PC-9 (cell line): ENCODE measurements at regions not wholly inside any gene's neighbourhood (a gene's known extent, or its start where the extent isn't known, plus 50 kb on each side); places are given as distances from the start of the nearest gene placed in this dataset.

Source experiments
- BruUV-seq: library from RNA; stranded (reverse); fragments of 400-500 nt; replicated peaks from 2 replicates; lab custom pipeline; 2021; lab: Mats Ljungman, UMichigan
- CTCF ChIA-PET: fragments of 300-600 bp; sonication (Branson Sonifier 250); formaldehyde crosslinking; loops from one replicate; lab custom pipeline; 2022; ENCODE audit warnings: antibody characterized with exemption; lab: Charles Lee
- POLR2A ChIA-PET: fragments of 300-600 bp; sonication (Branson Sonifier 250); formaldehyde crosslinking; loops from one replicate; lab custom pipeline; 2022; ENCODE audit warnings: antibody characterized with exemption; ENCODE audit not compliant: unreplicated experiment; lab: Charles Lee
- DNase-seq, 2 experiments: peaks; one replicate each; pipeline versions ENCODE4 v3.0.0 to v3.0.0-alpha.2; 2015 to 2022; ENCODE audit warnings: mixed read lengths in 1 of 2
- H2AFZ ChIP-seq: fragments of 200-600 bp; sonication (generic); 2 replicates; pipeline ENCODE4 v1.8.1; 2017; ENCODE audit warnings: antibody characterized with exemption
- H3F3A ChIP-seq: fragments of 200-600 bp; sonication (generic); 2 replicates; pipeline ENCODE4 v1.8.1; 2017; ENCODE audit warnings: antibody characterized with exemption, mild to moderate bottlenecking, low read depth; ENCODE audit not compliant: insufficient read depth
- H3K27ac ChIP-seq: fragments of 200-600 bp; sonication (generic); 2 replicates; pipeline ENCODE4 v1.6.1; 2016; ENCODE audit warnings: mixed run types
- H3K27me3 ChIP-seq: fragments of 200-600 bp; sonication (generic); 2 replicates; pipeline ENCODE4 v1.6.1; 2016; ENCODE audit warnings: low read depth, mixed run types; ENCODE audit not compliant: insufficient read depth
- H3K36me3 ChIP-seq: fragments of 200-600 bp; sonication (generic); 2 replicates; pipeline ENCODE4 v1.6.1; 2016; ENCODE audit warnings: low read depth, mixed run types
- H3K4me1 ChIP-seq: fragments of 200-600 bp; sonication (generic); replicated peaks from 2 replicates; pipeline ENCODE4 v1.6.1; 2016; ENCODE audit warnings: mixed run types; ENCODE audit not compliant: insufficient read depth
- H3K4me2 ChIP-seq: fragments of 200-600 bp; sonication (generic); 2 replicates; pipeline ENCODE4 v1.6.1; 2017; ENCODE audit warnings: mixed run types
- H3K4me3 ChIP-seq: fragments of 200-600 bp; sonication (generic); 2 replicates; pipeline ENCODE4 v1.6.1; 2016; ENCODE audit warnings: mixed run types
- H3K79me2 ChIP-seq: fragments of 200-600 bp; sonication (generic); 2 replicates; pipeline ENCODE4 v1.6.1; 2017; ENCODE audit warnings: low read depth, mixed run types
- H3K9me2 ChIP-seq: fragments of 200-600 bp; sonication (generic); 2 replicates; pipeline ENCODE4 v1.8.1; 2017; ENCODE audit warnings: mild to moderate bottlenecking; ENCODE audit not compliant: insufficient read depth
- H3K9me3 ChIP-seq: fragments of 200-600 bp; sonication (generic); 2 replicates; pipeline ENCODE4 v1.8.1; 2016; ENCODE audit warnings: low read depth; ENCODE audit not compliant: insufficient read depth
- H4K20me1 ChIP-seq: fragments of 200-600 bp; sonication (generic); 2 replicates; pipeline ENCODE4 v1.8.1; 2017; ENCODE audit not compliant: insufficient read depth
- CTCF ChIP-seq: fragments of 200-600 bp; sonication (generic); conservative IDR thresholded peaks from 2 replicates; pipeline ENCODE4 v1.6.1; 2017; ENCODE audit warnings: mixed run types, antibody characterized with exemption, mild to moderate bottlenecking, moderate library complexity
- EZH2 ChIP-seq: fragments of 200-600 bp; sonication (generic); IDR thresholded peaks from 2 replicates; pipeline ENCODE4 v1.8.0; 2017; ENCODE audit warnings: antibody characterized with exemption, low read depth
- intact Hi-C: fragments of 100-400 bp; cut with micrococcal nuclease; formaldehyde crosslinking; loops from one replicate; pipeline ENCODE4 v1.10.0; 2022; ENCODE audit not compliant: unreplicated experiment

- Histone ChIP-seq H4K20me1 (no peaks in the 10 kb centered on the region), H3K4me2 (no peak overlapping the region), H3K9me3 (no peaks in the 10 kb centered on the region), H3K36me3 (no peaks in the 10 kb centered on the region), H3K27me3 (no peaks in the 10 kb centered on the region), H3K4me3 (no peak overlapping the region), H3K9me2 (no peaks in the 10 kb centered on the region), H3K27ac (no peak overlapping the region), H3F3A (no peaks in the 10 kb centered on the region), H3K79me2 (no peaks in the 10 kb centered on the region), H2AFZ (no peak overlapping the region), H3K4me1 (no peaks in the 10 kb centered on the region)
- intact Hi-C loops, result no loop called here
- no TSS peak for BruUV-seq
- no peak for TF ChIP-seq EZH2
- TF ChIP-seq CTCF, result no peak
- DNase-seq, result no peak
- ChIA-PET POLR2A (no interaction called here), CTCF (no interaction called here)
Observed at GRCh38 chr4:113815826-113816225, 54.3 kb upstream of the CAMK2D start.

- no peak for DNase-seq
- Histone ChIP-seq H3K9me2 (no peaks in the 10 kb centered on the region), H3K4me1 (no peaks in the 10 kb centered on the region), H3K4me2 (no peak overlapping the region), H4K20me1 (no peaks in the 10 kb centered on the region), H3K27ac (no peak overlapping the region), H3K79me2 (no peaks in the 10 kb centered on the region), H2AFZ (no peak overlapping the region), H3K9me3 (no peaks in the 10 kb centered on the region), H3K36me3 (no peaks in the 10 kb centered on the region), H3K27me3 (no peaks in the 10 kb centered on the region), H3F3A (no peaks in the 10 kb centered on the region), H3K4me3 (no peak overlapping the region)
- CTCF ChIA-PET, result no interaction called here
- BruUV-seq, result no TSS peak
- intact Hi-C loops, result no loop called here
- POLR2A ChIA-PET, result no interaction called here
- TF ChIP-seq EZH2 (no peak), CTCF (no peak)
Observed at GRCh38 chr4:113811359-113811758, 49.8 kb upstream of the CAMK2D start.
